ENCODE measurements at regions not wholly inside any gene's neighbourhood (a gene's known extent, or its start where the extent isn't known, plus 50 kb on each side); places are given as distances from the start of the nearest gene placed in this dataset.

GRCh38 chr5:28324174-28324573 is 1285.8 kb upstream of the CDH9 start:
- no peak overlapping the region for H3K27ac ChIP-seq (ENCODE audit: poor library complexity, severe bottlenecking)
- no peaks in the 10 kb centered on the region for H3K27me3 ChIP-seq (ENCODE audit: insufficient read depth, poor library complexity, severe bottlenecking)
- no peak for ATAC-seq (ENCODE audit: low read depth)
- no peaks in the 10 kb centered on the region for H3K36me3 ChIP-seq (ENCODE audit: low read depth)
- TF ChIP-seq, protein P1, sequence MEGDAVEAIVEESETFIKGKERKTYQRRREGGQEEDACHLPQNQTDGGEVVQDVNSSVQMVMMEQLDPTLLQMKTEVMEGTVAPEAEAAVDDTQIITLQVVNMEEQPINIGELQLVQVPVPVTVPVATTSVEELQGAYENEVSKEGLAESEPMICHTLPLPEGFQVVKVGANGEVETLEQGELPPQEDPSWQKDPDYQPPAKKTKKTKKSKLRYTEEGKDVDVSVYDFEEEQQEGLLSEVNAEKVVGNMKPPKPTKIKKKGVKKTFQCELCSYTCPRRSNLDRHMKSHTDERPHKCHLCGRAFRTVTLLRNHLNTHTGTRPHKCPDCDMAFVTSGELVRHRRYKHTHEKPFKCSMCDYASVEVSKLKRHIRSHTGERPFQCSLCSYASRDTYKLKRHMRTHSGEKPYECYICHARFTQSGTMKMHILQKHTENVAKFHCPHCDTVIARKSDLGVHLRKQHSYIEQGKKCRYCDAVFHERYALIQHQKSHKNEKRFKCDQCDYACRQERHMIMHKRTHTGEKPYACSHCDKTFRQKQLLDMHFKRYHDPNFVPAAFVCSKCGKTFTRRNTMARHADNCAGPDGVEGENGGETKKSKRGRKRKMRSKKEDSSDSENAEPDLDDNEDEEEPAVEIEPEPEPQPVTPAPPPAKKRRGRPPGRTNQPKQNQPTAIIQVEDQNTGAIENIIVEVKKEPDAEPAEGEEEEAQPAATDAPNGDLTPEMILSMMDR (IDR thresholded peaks at IDR 0.05; ENCODE audit: poor library complexity, severe bottlenecking): no peak
- peaks cover 2% of the 10 kb centered on the region for H3K4me1 ChIP-seq (ENCODE audit: insufficient read depth, poor library complexity, severe bottlenecking)
- H3K9me3 ChIP-seq (ENCODE audit: severe bottlenecking): no peaks in the 10 kb centered on the region
- DNase-seq (ENCODE audit: low spot score): no peak
- no peak overlapping the region for H3K4me3 ChIP-seq (ENCODE audit: severe bottlenecking)

GRCh38 chr5:28313953-28314352 is 1275.6 kb upstream of the CDH9 start:
- ATAC-seq (ENCODE audit: low read depth) (peak; percentile 42), DNase-seq (ENCODE audit: low spot score) (no peak)
- no peaks in the 10 kb centered on the region for H3K9me3 ChIP-seq (ENCODE audit: severe bottlenecking)
- H3K27ac ChIP-seq (ENCODE audit: poor library complexity, severe bottlenecking): peak overlapping the region; percentile 74
- H3K36me3 ChIP-seq (ENCODE audit: low read depth): no peaks in the 10 kb centered on the region
- TF ChIP-seq, protein P1 (IDR thresholded peaks at IDR 0.05; ENCODE audit: poor library complexity, severe bottlenecking): no peak
- no peaks in the 10 kb centered on the region for H3K27me3 ChIP-seq (ENCODE audit: insufficient read depth, poor library complexity, severe bottlenecking)
- H3K4me3 ChIP-seq (ENCODE audit: severe bottlenecking): no peak overlapping the region
- H3K4me1 ChIP-seq (ENCODE audit: insufficient read depth, poor library complexity, severe bottlenecking): peaks cover 22% of the 10 kb centered on the region

- no peaks in the 10 kb centered on the region for H3K27me3 ChIP-seq (ENCODE audit: insufficient read depth, poor library complexity, severe bottlenecking)
- ATAC-seq (ENCODE audit: low read depth): peak; percentile 84
- H3K4me3 ChIP-seq (ENCODE audit: severe bottlenecking): no peak overlapping the region
- DNase-seq (ENCODE audit: low spot score): no peak
- no peaks in the 10 kb centered on the region for H3K9me3 ChIP-seq (ENCODE audit: severe bottlenecking)
- peaks cover 22% of the 10 kb centered on the region for H3K4me1 ChIP-seq (ENCODE audit: insufficient read depth, poor library complexity, severe bottlenecking)
- peak overlapping the region; percentile 74 for H3K27ac ChIP-seq (ENCODE audit: poor library complexity, severe bottlenecking)
- no peaks in the 10 kb centered on the region for H3K36me3 ChIP-seq (ENCODE audit: low read depth)
- TF ChIP-seq, protein P1 (IDR thresholded peaks at IDR 0.05; ENCODE audit: poor library complexity, severe bottlenecking): no peak
Observed at GRCh38 chr5:28313321-28313951, 1275.0 kb upstream of the CDH9 start.

DNA sequence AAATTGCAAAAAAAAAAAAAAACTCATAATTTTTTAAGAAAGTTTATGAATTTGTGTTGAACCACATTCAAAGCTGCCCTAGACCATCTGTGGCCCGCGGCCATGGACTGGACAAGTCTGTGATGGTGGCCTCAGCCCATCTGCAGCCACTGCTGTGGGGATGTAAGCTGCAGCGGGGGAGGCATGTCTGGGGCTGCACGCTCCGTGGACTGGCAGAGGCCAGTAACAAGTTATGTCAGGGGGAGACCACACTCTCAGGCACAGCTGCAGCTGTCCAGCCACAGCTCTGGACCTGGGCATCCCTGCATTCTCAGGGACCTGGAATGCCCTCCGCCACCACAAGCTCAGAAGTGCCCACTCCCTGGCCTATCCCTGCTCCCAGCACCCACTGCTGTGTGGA is 1272.3 kb upstream of the CDH9 start:
- H3K27ac ChIP-seq (ENCODE audit: poor library complexity, severe bottlenecking): no peak overlapping the region
- H3K36me3 ChIP-seq (ENCODE audit: low read depth): no peaks in the 10 kb centered on the region
- H3K4me1 ChIP-seq (ENCODE audit: insufficient read depth, poor library complexity, severe bottlenecking): peaks cover 28% of the 10 kb centered on the region
- ATAC-seq (ENCODE audit: low read depth) (no peak), DNase-seq (ENCODE audit: low spot score) (peak; percentile 57)
- no peaks in the 10 kb centered on the region for H3K9me3 ChIP-seq (ENCODE audit: severe bottlenecking)
- no peaks in the 10 kb centered on the region for H3K27me3 ChIP-seq (ENCODE audit: insufficient read depth, poor library complexity, severe bottlenecking)
- no peak overlapping the region for H3K4me3 ChIP-seq (ENCODE audit: severe bottlenecking)
- TF ChIP-seq, protein P1 (IDR thresholded peaks at IDR 0.05; ENCODE audit: poor library complexity, severe bottlenecking): no peak

DNA sequence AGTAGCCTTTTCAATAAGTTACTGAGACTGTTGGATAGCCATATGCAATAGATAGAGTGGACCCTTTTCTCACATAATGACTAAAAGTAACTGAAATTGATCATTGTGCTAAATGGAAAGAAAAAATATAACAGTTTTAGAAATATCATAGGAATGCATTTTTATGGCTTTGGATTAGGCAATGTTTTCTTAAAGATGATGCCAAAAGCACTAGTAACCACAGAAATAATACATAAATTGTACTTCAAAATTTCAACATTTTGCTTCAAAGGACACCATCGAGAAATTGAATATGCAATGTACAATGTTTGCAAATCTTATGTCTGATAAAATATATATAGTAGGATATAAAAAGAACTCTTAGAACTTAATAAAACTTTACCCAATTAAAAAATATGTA is 1267.5 kb upstream of the CDH9 start:
- Histone ChIP-seq H3K36me3 (ENCODE audit: low read depth) (no peaks in the 10 kb centered on the region), H3K4me1 (ENCODE audit: insufficient read depth, poor library complexity, severe bottlenecking) (peaks cover 9% of the 10 kb centered on the region), H3K4me3 (ENCODE audit: severe bottlenecking) (no peak overlapping the region), H3K27ac (ENCODE audit: poor library complexity, severe bottlenecking) (peak overlapping the region; percentile 11), H3K9me3 (ENCODE audit: severe bottlenecking) (peaks cover 2% of the 10 kb centered on the region), H3K27me3 (ENCODE audit: insufficient read depth, poor library complexity, severe bottlenecking) (no peaks in the 10 kb centered on the region)
- TF ChIP-seq, protein P1 (IDR thresholded peaks at IDR 0.05; ENCODE audit: poor library complexity, severe bottlenecking): no peak
- ATAC-seq (ENCODE audit: low read depth): no peak
- no peak for DNase-seq (ENCODE audit: low spot score)
